ENCODE measurements at regions not wholly inside any gene's neighbourhood (a gene's known extent, or its start where the extent isn't known, plus 50 kb on each side); places are given as distances from the start of the nearest gene placed in this dataset.

DNA sequence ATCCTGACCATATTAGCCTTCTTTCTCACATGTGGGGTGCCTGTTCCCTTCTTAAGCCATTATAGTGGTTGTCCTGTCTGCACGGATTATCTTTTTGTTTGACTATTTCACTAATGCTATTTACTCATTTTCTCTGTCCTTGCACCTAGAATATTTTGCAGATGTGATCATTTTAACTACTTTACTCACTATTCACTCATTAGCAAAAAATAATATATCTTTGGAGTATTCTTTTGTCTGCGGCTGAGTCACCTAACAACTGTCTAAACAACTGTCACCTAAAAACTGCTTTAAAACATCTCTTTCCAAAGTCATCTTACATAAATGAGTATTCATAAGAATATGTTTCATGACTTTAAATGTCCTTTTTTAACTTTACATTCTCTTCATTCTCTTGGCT lies 87.4 kb downstream of the KCNJ2 start:
- no peak overlapping the region for H3K9ac ChIP-seq
- no peaks in the 10 kb centered on the region for H3K27me3 ChIP-seq
- TF ChIP-seq Cebpa-rat (IDR thresholded peaks at IDR 0.05): no peak
- no peak overlapping the region for H3K4me2 ChIP-seq
- no peaks in the 10 kb centered on the region for H4K20me1 ChIP-seq
- no peaks in the 10 kb centered on the region for H3K36me3 ChIP-seq
- no peak overlapping the region for H3K4me3 ChIP-seq
- no peaks in the 10 kb centered on the region for H3K9me3 ChIP-seq
- no peak overlapping the region for H3K27ac ChIP-seq
- no peaks in the 10 kb centered on the region for H3K4me1 ChIP-seq

DNA sequence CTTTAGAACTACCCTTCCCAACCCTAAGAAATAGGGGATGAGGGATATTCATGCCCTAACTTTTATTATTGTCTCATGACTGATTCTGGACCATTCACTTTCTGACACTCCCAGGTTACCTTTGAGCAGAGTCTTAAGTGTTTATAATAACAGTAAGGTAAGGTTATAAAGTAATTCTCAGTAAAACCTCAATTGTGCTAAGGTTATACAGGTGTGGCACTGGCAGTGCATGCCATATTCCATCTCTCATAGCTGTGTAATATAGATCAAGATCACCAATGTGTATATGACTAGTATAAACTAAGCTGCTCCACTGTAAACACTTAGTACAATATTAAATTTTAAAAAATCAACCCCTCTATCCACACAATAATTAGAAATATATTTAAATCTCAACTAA lies 89.1 kb downstream of the KCNJ2 start:
- Histone ChIP-seq H3K9me3 (no peaks in the 10 kb centered on the region), H3K27ac (no peak overlapping the region), H3K27me3 (no peaks in the 10 kb centered on the region), H4K20me1 (no peaks in the 10 kb centered on the region), H3K4me1 (no peaks in the 10 kb centered on the region), H3K4me3 (no peak overlapping the region), H3K4me2 (no peak overlapping the region), H3K36me3 (no peaks in the 10 kb centered on the region), H3K9ac (no peak overlapping the region)
- no peak for TF ChIP-seq Cebpa-rat (IDR thresholded peaks at IDR 0.05)

DNA sequence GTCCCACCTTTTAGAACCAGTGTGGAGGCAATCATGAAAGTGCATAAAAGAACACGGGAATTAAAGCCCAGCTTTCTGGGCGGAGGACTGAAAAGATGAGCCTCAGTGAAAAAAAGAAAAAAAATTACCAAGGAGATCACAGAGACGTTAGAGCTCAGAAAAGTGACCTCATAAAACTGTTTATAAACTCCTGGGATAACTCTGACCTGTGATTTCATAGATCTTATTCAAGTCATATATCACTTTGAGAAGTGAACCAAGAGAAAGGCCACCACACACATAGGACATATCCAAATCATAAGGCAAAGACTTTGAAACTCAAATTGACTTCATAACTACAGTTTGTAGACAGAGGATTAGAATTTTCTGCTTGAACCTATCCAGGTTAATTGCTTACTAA lies 90.1 kb downstream of the KCNJ2 start:
- no peak overlapping the region for H3K4me3 ChIP-seq
- no peak overlapping the region for H3K4me2 ChIP-seq
- no peaks in the 10 kb centered on the region for H4K20me1 ChIP-seq
- no peaks in the 10 kb centered on the region for H3K36me3 ChIP-seq
- no peaks in the 10 kb centered on the region for H3K9me3 ChIP-seq
- H3K4me1 ChIP-seq: no peaks in the 10 kb centered on the region
- H3K9ac ChIP-seq: no peak overlapping the region
- no peak overlapping the region for H3K27ac ChIP-seq
- H3K27me3 ChIP-seq: no peaks in the 10 kb centered on the region
- no peak for TF ChIP-seq Cebpa-rat (IDR thresholded peaks at IDR 0.05)

DNA sequence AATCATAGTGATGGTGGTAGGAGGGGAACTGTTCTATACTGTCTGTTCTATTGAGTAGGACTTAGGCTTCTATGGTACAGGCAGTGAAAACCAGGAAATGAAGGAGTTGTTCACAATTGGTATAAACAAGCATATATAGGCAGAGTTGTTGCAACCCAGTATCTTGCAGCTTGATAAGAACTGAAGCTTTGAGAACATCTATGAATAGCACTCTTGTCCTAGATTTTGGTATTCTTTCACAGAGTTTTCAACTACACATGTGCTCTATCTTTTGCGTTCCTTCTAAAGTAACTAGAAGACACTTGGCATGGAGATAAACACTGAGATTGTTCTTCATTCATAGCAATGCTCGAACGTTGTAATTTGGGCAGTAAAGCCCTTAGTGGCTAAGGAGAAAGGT lies 91.8 kb downstream of the KCNJ2 start:
- no peak overlapping the region for H3K4me3 ChIP-seq
- no peak for TF ChIP-seq Cebpa-rat (IDR thresholded peaks at IDR 0.05)
- H3K4me1 ChIP-seq: no peaks in the 10 kb centered on the region
- no peaks in the 10 kb centered on the region for H3K9me3 ChIP-seq
- H3K36me3 ChIP-seq: no peaks in the 10 kb centered on the region
- H3K27me3 ChIP-seq: no peaks in the 10 kb centered on the region
- no peak overlapping the region for H3K4me2 ChIP-seq
- H3K27ac ChIP-seq: no peak overlapping the region
- H3K9ac ChIP-seq: no peak overlapping the region
- no peaks in the 10 kb centered on the region for H4K20me1 ChIP-seq

DNA sequence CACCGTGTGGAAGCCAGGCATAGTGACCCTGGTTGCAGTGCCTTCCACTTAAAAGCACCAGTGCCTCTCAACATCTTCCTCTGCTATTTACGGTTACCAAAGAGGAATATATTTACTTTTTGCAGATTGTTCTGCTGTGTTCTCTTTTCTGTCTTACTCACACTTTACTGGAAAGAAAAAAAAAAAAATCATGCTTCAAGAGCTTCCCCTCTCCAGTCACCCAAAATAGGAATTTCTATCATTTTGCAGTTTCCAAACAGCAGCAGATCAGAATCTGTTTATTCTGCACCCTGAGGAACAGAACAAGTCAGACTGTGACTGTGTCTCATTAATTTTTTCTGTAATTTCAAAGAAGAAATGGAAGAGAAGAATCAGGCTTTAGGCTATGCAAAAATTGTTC lies 96.1 kb downstream of the KCNJ2 start:
- Histone ChIP-seq H3K9ac (no peak overlapping the region), H3K4me1 (no peaks in the 10 kb centered on the region), H3K4me2 (no peak overlapping the region), H3K27ac (no peak overlapping the region), H3K36me3 (no peaks in the 10 kb centered on the region), H3K27me3 (no peaks in the 10 kb centered on the region), H3K9me3 (peaks cover 8% of the 10 kb centered on the region; the same call in 1 of the 2 replicates), H4K20me1 (no peaks in the 10 kb centered on the region), H3K4me3 (no peak overlapping the region)
- TF ChIP-seq Cebpa-rat (IDR thresholded peaks at IDR 0.05): no peak

DNA sequence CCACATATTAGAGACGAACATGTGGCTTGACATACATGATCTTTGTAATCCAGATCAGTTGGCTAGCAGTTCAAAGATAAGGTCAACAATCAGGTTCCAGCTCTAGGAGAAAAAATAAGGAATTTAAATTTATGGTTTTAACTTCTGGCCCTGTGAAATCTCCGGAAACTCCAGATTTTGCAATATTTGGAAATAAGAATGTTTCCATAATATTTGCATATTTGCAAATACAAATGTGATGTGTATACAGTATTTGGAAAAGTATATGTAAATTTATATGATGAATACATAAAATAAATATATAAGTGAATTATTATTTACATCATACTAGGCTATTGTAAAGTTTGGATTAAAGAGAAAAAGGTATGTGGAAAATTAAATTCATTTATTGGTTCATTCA lies 97.1 kb downstream of the KCNJ2 start:
- no peaks in the 10 kb centered on the region for H4K20me1 ChIP-seq
- H3K4me1 ChIP-seq: no peaks in the 10 kb centered on the region
- H3K36me3 ChIP-seq: no peaks in the 10 kb centered on the region
- H3K9ac ChIP-seq: no peak overlapping the region
- no peak overlapping the region for H3K4me2 ChIP-seq
- H3K27ac ChIP-seq: no peak overlapping the region
- no peak for TF ChIP-seq Cebpa-rat (IDR thresholded peaks at IDR 0.05)
- H3K4me3 ChIP-seq: no peak overlapping the region
- H3K9me3 ChIP-seq: peaks cover 8% of the 10 kb centered on the region; the same call in 1 of the 2 replicates
- H3K27me3 ChIP-seq: no peaks in the 10 kb centered on the region

DNA sequence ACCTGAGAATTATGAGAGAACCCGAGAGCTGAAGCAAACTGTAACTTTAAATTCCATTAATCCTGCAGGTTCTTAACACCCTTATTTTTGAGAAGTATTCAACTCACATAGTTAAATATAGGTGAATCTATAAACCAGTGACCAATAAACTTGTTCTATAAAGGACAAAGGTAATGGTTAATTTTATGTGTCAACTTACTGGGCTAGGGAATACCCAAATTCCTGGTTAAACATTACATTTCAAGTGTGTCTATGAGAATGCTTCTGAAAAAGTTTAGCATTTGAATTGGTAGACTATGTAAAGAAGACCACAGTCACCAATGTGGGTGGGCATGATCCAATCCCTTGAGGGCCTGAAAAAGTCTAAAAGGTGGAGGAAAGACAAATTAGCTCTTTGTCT lies 99.1 kb downstream of the KCNJ2 start:
- no peaks in the 10 kb centered on the region for H4K20me1 ChIP-seq
- H3K4me3 ChIP-seq: no peak overlapping the region
- TF ChIP-seq Cebpa-rat (IDR thresholded peaks at IDR 0.05): no peak
- no peak overlapping the region for H3K9ac ChIP-seq
- H3K27me3 ChIP-seq: no peaks in the 10 kb centered on the region
- peaks cover 8% of the 10 kb centered on the region; the same call in 1 of the 2 replicates for H3K9me3 ChIP-seq
- no peak overlapping the region for H3K4me2 ChIP-seq
- H3K27ac ChIP-seq: no peak overlapping the region
- H3K4me1 ChIP-seq: no peaks in the 10 kb centered on the region
- H3K36me3 ChIP-seq: no peaks in the 10 kb centered on the region

DNA sequence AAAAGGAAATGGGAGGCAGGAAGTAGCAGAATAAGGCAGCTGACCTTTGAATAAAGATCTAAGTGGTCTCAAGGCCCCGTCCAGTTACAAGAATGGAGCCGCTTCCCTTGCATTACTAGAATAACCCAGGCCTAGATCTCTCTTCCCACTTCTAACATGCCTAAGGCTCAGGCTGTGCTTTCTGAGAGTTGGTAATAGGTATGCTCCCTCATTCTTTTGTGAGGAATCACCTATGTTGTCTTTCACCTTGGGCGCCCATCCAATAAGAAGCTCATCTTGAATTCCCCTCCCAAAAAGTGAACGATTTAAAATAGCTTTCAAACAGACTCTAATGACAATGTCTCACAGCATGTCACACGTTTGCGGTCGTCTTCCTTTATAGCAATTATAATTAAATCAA lies 101.2 kb downstream of the KCNJ2 start:
- TF ChIP-seq Cebpa-rat (IDR thresholded peaks at IDR 0.05): no peak
- Histone ChIP-seq H3K4me3 (no peak overlapping the region), H3K36me3 (no peaks in the 10 kb centered on the region), H3K4me2 (no peak overlapping the region), H3K9ac (no peak overlapping the region), H3K4me1 (no peaks in the 10 kb centered on the region), H3K27me3 (no peaks in the 10 kb centered on the region), H3K27ac (no peak overlapping the region), H3K9me3 (peaks cover 8% of the 10 kb centered on the region; the same call in 1 of the 2 replicates), H4K20me1 (no peaks in the 10 kb centered on the region)

DNA sequence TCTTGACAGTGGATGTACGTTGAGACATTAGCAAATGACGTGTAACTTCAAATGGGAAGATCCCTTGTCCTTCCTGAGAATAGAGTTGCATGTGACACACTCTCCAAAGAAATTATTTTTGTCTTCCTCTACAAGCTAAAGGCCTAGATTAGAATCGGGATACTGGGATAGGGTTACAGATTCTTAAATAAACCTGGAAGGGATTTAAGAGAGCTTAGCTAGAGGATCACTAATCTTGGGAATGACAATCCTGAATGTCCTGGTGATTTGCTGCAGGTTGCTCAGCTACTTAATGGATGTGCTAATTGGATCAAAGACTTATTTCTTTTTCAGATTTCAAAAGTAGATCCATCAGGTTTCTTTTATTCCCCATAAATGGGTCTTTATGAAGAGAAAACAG lies 101.9 kb downstream of the KCNJ2 start:
- no peak overlapping the region for H3K4me3 ChIP-seq
- H3K4me1 ChIP-seq: no peaks in the 10 kb centered on the region
- H3K9me3 ChIP-seq: peaks cover 8% of the 10 kb centered on the region; the same call in 1 of the 2 replicates
- no peak overlapping the region for H3K9ac ChIP-seq
- H3K36me3 ChIP-seq: no peaks in the 10 kb centered on the region
- no peaks in the 10 kb centered on the region for H3K27me3 ChIP-seq
- H3K4me2 ChIP-seq: no peak overlapping the region
- no peaks in the 10 kb centered on the region for H4K20me1 ChIP-seq
- no peak for TF ChIP-seq Cebpa-rat (IDR thresholded peaks at IDR 0.05)
- no peak overlapping the region for H3K27ac ChIP-seq

DNA sequence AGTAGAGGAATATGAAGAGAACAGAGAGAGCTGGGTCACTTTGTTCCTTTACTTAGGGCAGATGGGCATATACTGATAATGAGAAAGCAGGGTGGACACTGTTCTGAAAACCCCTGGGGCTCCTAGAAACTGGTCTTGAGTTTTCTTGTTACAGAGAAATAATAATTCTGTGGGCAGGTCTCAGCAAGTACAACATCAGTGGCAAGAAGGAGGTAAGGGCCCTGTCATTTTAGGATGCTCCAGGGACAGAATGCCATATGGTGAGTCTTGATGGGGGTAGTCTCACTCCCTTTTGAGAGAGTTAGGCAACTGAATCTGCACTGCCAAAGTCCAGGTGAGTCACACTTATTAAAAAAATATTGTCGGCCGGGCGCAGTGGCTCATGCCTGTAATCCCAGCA lies 102.3 kb downstream of the KCNJ2 start:
- peaks cover 8% of the 10 kb centered on the region; the same call in 1 of the 2 replicates for H3K9me3 ChIP-seq
- H3K4me2 ChIP-seq: no peak overlapping the region
- no peaks in the 10 kb centered on the region for H4K20me1 ChIP-seq
- no peaks in the 10 kb centered on the region for H3K36me3 ChIP-seq
- H3K4me3 ChIP-seq: no peak overlapping the region
- H3K27ac ChIP-seq: no peak overlapping the region
- H3K27me3 ChIP-seq: no peaks in the 10 kb centered on the region
- TF ChIP-seq Cebpa-rat (IDR thresholded peaks at IDR 0.05): no peak
- no peaks in the 10 kb centered on the region for H3K4me1 ChIP-seq
- H3K9ac ChIP-seq: no peak overlapping the region

DNA sequence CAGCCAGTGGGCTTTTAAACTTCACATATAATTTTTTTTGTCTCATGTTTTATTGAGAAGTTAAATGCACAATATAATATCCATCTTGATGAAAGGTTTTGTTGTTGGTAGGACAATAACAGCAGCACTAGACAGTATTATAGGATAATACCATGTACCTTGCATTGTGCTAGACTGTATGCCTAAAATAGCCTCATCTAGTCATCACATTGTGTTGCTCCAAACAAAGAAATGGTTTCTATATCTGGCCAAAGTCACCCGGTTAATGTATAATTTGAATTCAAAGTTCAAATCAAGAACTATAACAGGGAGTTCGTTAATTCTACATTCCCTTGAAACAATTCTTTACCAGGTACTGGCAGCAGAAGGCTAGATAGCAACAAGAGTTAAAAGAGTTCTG lies 104.9 kb downstream of the KCNJ2 start:
- Histone ChIP-seq H3K9me3 (no peaks in the 10 kb centered on the region), H4K20me1 (no peaks in the 10 kb centered on the region), H3K36me3 (no peaks in the 10 kb centered on the region), H3K4me1 (no peaks in the 10 kb centered on the region), H3K9ac (no peak overlapping the region), H3K27ac (no peak overlapping the region), H3K27me3 (no peaks in the 10 kb centered on the region), H3K4me3 (no peak overlapping the region), H3K4me2 (no peak overlapping the region)
- TF ChIP-seq Cebpa-rat (IDR thresholded peaks at IDR 0.05): no peak
